HEK293T (cell line): ENCODE measurements at regions not wholly inside any gene's neighbourhood (a gene's known extent, or its start where the extent isn't known, plus 50 kb on each side); places are given as distances from the start of the nearest gene placed in this dataset.

Source experiments
- BHLHE40 ChIP-seq: fragments of 450-650 bp; IDR thresholded peaks from 2 replicates; pipeline ENCODE4 v1.6.1; 2016; ENCODE audit warnings: mild to moderate bottlenecking, moderate library complexity, borderline replicate concordance
- CTBP1 ChIP-seq: fragments of 450-650 bp; IDR thresholded peaks from 2 replicates; pipeline ENCODE4 v1.6.1; 2016; ENCODE audit warnings: borderline replicate concordance
- FOXA1 ChIP-seq: fragments of 450-650 bp; IDR thresholded peaks from 2 replicates; pipeline ENCODE4 v1.6.1; 2016; ENCODE audit warnings: mild to moderate bottlenecking
- FOXK2 ChIP-seq: fragments of 450-650 bp; IDR thresholded peaks from 2 replicates; pipeline ENCODE4 v1.6.1; 2016; ENCODE audit warnings: mild to moderate bottlenecking
- FOXM1 ChIP-seq: fragments of 450-650 bp; IDR thresholded peaks from 2 replicates; pipeline ENCODE4 v1.6.1; 2017; ENCODE audit warnings: mild to moderate bottlenecking, borderline replicate concordance
- HDGF ChIP-seq: fragments of 450-650 bp; IDR thresholded peaks from 2 replicates; pipeline ENCODE4 v1.6.1; 2017; ENCODE audit warnings: antibody characterized with exemption, borderline replicate concordance
- L3MBTL2 ChIP-seq: fragments of 450-650 bp; conservative IDR thresholded peaks from 2 replicates; pipeline ENCODE4 v1.6.1; 2016; ENCODE audit warnings: mild to moderate bottlenecking
- LEF1 ChIP-seq: fragments of 450-650 bp; IDR thresholded peaks from 2 replicates; pipeline ENCODE4 v1.6.1; 2017; ENCODE audit warnings: mild to moderate bottlenecking, borderline replicate concordance
- SP1 ChIP-seq: fragments of 450-650 bp; IDR thresholded peaks from 2 replicates; pipeline ENCODE4 v1.6.1; 2017
- SUZ12 ChIP-seq: fragments of 450-650 bp; IDR thresholded peaks from 2 replicates; pipeline ENCODE4 v1.6.1; 2016; ENCODE audit warnings: mild to moderate bottlenecking
- TARDBP ChIP-seq: fragments of 450-650 bp; IDR thresholded peaks from 2 replicates; pipeline ENCODE4 v1.6.1; 2016
- ZNF384 ChIP-seq: fragments of 450-650 bp; IDR thresholded peaks from 2 replicates; pipeline ENCODE4 v1.6.1; 2016
- TF ChIP-seq, protein P1 (sequence below): fragments of 450-650 bp; IDR thresholded peaks from 2 replicates; pipeline ENCODE4 v1.6.1; 2016

DNA sequence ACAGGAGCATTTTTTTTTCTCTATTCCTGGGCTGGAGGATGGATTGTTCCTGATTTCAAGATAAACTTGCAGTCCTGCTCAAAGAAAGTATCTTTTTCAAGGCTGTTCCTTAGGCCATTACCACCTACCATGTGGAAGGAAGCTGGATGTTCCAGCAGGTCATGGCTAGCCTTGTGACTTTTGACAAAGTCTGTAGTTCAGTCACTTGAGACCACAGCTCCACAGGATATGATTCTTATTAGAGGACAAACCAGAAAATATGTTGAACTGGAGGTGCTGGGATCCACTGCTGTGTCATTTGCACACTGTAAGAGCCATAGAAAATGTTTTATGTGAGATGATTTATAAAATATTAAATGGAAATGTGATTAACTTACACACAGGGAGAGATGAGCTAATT is 184.2 kb upstream of the ACO1 start:
- no peak for TF ChIP-seq BHLHE40
- no peak for TF ChIP-seq HDGF
- TF ChIP-seq, protein P1, sequence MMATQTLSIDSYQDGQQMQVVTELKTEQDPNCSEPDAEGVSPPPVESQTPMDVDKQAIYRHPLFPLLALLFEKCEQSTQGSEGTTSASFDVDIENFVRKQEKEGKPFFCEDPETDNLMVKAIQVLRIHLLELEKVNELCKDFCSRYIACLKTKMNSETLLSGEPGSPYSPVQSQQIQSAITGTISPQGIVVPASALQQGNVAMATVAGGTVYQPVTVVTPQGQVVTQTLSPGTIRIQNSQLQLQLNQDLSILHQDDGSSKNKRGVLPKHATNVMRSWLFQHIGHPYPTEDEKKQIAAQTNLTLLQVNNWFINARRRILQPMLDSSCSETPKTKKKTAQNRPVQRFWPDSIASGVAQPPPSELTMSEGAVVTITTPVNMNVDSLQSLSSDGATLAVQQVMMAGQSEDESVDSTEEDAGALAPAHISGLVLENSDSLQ: no peak
- no peak for TF ChIP-seq SUZ12
- TF ChIP-seq CTBP1: no peak
- no peak for TF ChIP-seq LEF1
- no peak for TF ChIP-seq FOXA1
- TF ChIP-seq SP1: no peak
- no peak for TF ChIP-seq FOXK2
- TF ChIP-seq FOXM1: no peak
- TF ChIP-seq L3MBTL2: no peak
- TF ChIP-seq TARDBP: no peak
- TF ChIP-seq ZNF384: no peak
